ENCODE measurements at regions not wholly inside any gene's neighbourhood (a gene's known extent, or its start where the extent isn't known, plus 50 kb on each side); places are given as distances from the start of the nearest gene placed in this dataset.
A peak's percentile ranks its signal among the peaks of the same experiment; 100 is the strongest.

DNA sequence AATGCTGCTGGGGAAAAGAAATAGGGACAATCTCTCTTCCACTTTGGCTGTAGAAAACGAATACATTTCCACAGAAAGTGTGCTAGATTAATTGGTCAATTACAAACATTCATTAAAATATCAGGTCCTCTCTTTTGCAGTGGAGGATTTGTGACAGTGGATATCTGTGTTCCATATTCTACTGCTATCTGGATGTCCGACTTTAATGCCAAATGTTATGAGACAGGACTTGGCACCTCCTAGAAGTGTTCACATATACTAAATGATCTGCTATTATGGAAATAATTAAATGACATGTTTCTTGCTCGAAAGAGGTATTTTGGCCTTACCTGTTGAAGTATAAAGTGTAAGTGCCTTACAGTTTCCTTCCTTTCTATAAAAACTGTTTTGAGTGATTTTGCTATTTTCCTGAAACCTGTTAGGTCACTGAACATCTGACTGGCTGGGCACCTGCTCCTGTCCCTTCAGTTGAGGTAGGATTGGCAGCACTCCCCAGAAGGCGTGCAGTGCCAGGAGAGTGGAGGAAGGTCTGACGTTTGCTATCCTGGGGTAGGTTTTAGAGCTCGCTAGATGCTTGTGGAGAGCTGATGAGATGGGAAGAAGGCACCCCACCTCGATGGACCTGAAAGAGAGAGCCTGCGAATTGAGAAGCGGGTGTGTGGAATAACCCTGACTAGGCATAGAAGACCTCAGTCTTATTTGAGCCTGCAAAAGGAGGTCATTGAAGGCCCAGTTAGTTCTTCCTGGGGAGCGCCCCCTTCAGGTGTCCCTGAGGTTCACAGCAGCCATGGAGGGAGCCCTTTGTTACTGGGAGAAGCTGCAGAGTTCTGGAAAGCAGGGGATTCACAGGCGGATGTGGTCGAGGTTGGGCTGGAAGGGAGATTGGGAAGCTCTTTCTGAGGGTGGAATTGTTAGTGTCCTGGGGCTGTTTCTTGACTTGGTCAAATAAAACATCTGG is 159.4 kb upstream of the ZNF267 start:
- intact Hi-C loops (cut with DNase I) = no loop called here
- H3K27me3 ChIP-seq = no peaks in the 10 kb centered on the region
- TF ChIP-seq CTCF (IDR thresholded peaks at IDR 0.05) = no peak
- H3K36me3 ChIP-seq = peaks cover 0 to 3% of the 10 kb centered on the region in 2 donors
- no peaks in the 10 kb centered on the region for H3K9me3 ChIP-seq
- peak overlapping the region; percentile 90 to 95 for H3K27ac ChIP-seq
- H3K4me1 ChIP-seq = peaks cover 9 to 25% of the 10 kb centered on the region in 2 donors
- peak overlapping the region; percentile 73 to 95 for H3K4me3 ChIP-seq
- ATAC-seq (peak; percentile 7), DNase-seq (peak in 1 of 4 donors; percentile 29)

DNA sequence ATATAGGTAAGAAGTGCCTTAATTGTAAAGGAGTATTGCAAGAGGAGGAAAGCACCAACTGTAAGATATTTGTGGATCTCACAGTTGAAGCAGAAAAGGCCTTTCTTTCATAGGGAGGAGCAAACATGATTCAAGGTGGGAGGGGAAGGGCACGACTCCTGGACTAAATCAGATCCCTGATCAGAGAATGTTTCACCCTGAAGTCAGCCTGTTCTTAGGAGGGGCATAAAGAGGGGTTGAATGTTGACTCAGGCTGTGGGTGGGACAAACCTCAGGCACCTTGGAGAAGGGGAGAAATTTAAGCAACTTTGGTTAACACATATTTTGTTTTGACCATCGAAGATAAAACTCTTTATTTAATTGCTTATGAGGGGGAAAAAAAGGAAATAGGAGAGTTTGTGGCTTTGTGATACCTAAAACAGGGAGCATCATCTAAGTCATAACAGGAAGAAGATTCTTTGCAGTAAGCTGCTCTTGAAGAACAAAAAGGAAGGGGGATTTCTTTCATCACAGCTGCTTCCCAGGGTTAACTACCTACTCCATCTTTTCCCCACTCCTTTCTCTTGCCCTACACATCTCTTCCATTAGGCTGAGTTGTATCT is 158.6 kb upstream of the ZNF267 start:
- TF ChIP-seq CTCF (IDR thresholded peaks at IDR 0.05) = no peak
- Histone ChIP-seq H3K27me3 (no peaks in the 10 kb centered on the region), H3K27ac (no peak overlapping the region), H3K4me3 (no peak overlapping the region), H3K9me3 (no peaks in the 10 kb centered on the region), H3K4me1 (peaks cover 9 to 25% of the 10 kb centered on the region in 2 donors), H3K36me3 (no peaks in the 10 kb centered on the region)
- intact Hi-C loops (cut with DNase I) = no loop called here
- DNase-seq = no peak
- no peak for ATAC-seq

GRCh38 chr16:31715915-31716314 is 157.7 kb upstream of the ZNF267 start:
- H3K9me3 ChIP-seq = no peaks in the 10 kb centered on the region
- DNase-seq (no peak), ATAC-seq (no peak)
- H3K27me3 ChIP-seq = no peaks in the 10 kb centered on the region
- intact Hi-C loops (cut with DNase I) = no loop called here
- no peaks in the 10 kb centered on the region for H3K36me3 ChIP-seq
- peaks cover 9 to 25% of the 10 kb centered on the region in 2 donors for H3K4me1 ChIP-seq
- no peak for TF ChIP-seq CTCF (IDR thresholded peaks at IDR 0.05)
- H3K27ac ChIP-seq = no peak overlapping the region
- H3K4me3 ChIP-seq = no peak overlapping the region

DNA sequence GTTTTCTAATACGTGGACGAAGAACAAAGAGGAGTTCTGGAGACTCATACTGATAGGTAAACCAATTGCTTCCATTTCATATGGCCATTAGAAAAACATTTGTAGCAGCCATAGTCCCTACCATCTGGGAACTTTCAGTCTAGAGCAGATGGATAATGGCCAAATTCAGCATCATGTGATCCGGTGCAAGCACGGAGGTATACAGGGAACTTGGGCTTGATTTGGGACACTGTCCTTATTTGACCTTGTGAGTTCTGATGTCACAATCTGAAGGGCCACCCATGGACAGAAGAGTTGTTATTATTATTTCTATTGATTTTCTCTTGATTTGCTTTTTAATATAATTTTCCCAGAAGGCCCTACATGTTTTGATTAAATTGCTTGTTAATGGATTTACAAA is 154.6 kb upstream of the ZNF267 start:
- no peak for ATAC-seq

More for the DNA sequence above, 154.6 kb upstream of the ZNF267 start:
- peaks cover 9 to 18% of the 10 kb centered on the region in 2 donors for H3K4me1 ChIP-seq
- no peak overlapping the region for H3K4me3 ChIP-seq
- no peaks in the 10 kb centered on the region for H3K27me3 ChIP-seq
- no peak for TF ChIP-seq CTCF (IDR thresholded peaks at IDR 0.05)
- H3K9me3 ChIP-seq = peaks cover 0 to 18% of the 10 kb centered on the region in 2 donors
- no peak overlapping the region for H3K27ac ChIP-seq
- intact Hi-C loops (cut with DNase I) = no loop called here
- DNase-seq = no peak
- H3K36me3 ChIP-seq = peaks cover 0 to 10% of the 10 kb centered on the region in 2 donors
